Stimulated activated effector memory CD8-positive, alpha-beta T cell treated with anti-CD3 and anti-CD28 coated beads, Interleukin-12 subunit alpha, Interleukin-12 subunit beta, amount 100 ng/mL, for 72 hours (primary cell): ENCODE measurements at regions not wholly inside any gene's neighbourhood (a gene's known extent, or its start where the extent isn't known, plus 50 kb on each side); places are given as distances from the start of the nearest gene placed in this dataset.

Experiments
- ATAC-seq: fragments of 150-1000 bp; cut with Tn5 transposase; 2 replicates; pipeline ENCODE4 v1.10.0; 2021
- DNase-seq, 2 donors: peaks; one replicate each; pipeline ENCODE4 v3.0.0; 2021 to 2022; ENCODE audit warnings: low spot score in 2 of 2
- H3K27ac Mint-ChIP-seq: one replicate; pipeline ENCODE4 v1.8.0; 2022; ENCODE audit warnings: mild to moderate bottlenecking, mixed read lengths
- H3K36me3 Mint-ChIP-seq: one replicate; pipeline ENCODE4 v1.8.0; 2022; ENCODE audit warnings: mild to moderate bottlenecking, mixed read lengths
- H3K4me1 Mint-ChIP-seq: one replicate; pipeline ENCODE4 v1.8.0; 2022; ENCODE audit warnings: mixed read lengths
- H3K4me3 Mint-ChIP-seq: one replicate; pipeline ENCODE4 v1.8.0; 2022; ENCODE audit warnings: mild to moderate bottlenecking, mixed read lengths
- H3K9me3 Mint-ChIP-seq: one replicate; pipeline ENCODE4 v1.8.0; 2022; ENCODE audit warnings: mixed read lengths

DNA sequence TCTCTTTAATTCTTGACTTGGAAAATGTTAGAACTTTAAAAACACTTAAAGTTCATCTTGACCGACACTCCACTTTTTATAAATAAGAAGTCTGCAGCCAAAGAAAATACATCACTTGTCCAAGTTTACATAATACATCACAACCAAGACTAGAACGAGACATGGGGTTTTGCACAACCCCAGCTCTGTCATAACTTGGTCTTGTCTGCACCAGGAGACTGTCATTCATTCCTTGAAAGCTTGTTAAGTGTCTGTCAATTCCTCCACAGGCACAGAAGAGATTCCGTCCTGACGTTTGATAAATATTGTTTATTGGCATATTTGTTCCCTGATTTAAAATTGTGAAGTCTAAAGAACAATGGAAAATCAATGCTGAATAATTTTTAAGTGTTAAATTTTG lies 139.5 kb upstream of the SETBP1 start:
- ATAC-seq (no peak), DNase-seq (no peak)
- H3K4me3 Mint-ChIP-seq = no peak overlapping the region
- H3K36me3 Mint-ChIP-seq = no peaks in the 10 kb centered on the region
- H3K9me3 Mint-ChIP-seq = no peaks in the 10 kb centered on the region
- no peak overlapping the region for H3K27ac Mint-ChIP-seq
- H3K4me1 Mint-ChIP-seq = no peaks in the 10 kb centered on the region

GRCh38 chr18:44541781-44542180 lies 138.9 kb upstream of the SETBP1 start:
- DNase-seq (no peak), ATAC-seq (no peak)

DNA sequence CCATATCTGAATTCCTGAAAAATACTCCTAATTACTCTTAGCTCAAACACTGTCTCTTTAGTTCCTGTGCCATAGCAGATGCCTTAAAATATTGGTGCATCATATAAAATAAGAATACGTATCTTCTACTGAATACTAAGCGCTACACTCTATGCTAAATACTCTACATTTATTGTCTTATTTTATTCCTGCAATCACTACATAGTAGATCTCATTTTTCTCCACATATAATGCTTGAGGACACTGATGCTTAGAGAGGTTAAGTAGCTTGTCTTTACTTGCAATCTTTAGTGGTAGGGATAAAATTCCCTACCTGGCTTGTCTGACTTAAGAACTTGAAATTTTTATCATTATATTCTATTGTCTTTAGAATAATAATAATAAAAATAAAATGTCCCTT lies 137.3 kb upstream of the SETBP1 start:
- Mint-ChIP-seq H3K36me3 (no peaks in the 10 kb centered on the region), H3K27ac (no peak overlapping the region), H3K4me1 (no peaks in the 10 kb centered on the region), H3K4me3 (no peak overlapping the region), H3K9me3 (no peaks in the 10 kb centered on the region)
- no peak for DNase-seq
- ATAC-seq = no peak

More at GRCh38 chr18:44541781-44542180, 138.9 kb upstream of the SETBP1 start:
- Mint-ChIP-seq H3K27ac (no peak overlapping the region), H3K36me3 (no peaks in the 10 kb centered on the region), H3K4me3 (no peak overlapping the region), H3K4me1 (no peaks in the 10 kb centered on the region), H3K9me3 (no peaks in the 10 kb centered on the region)

- no peaks in the 10 kb centered on the region for H3K36me3 Mint-ChIP-seq
- H3K4me1 Mint-ChIP-seq = peaks cover 10% of the 10 kb centered on the region
These were observed 135.2 kb upstream of the SETBP1 start for GRCh38 chr18:44545359-44545985.

GRCh38 chr18:44546954-44547353 lies 133.7 kb upstream of the SETBP1 start:
- Mint-ChIP-seq H3K9me3 (no peaks in the 10 kb centered on the region), H3K4me3 (no peak overlapping the region), H3K4me1 (peaks cover 10% of the 10 kb centered on the region), H3K36me3 (no peaks in the 10 kb centered on the region), H3K27ac (no peak overlapping the region)
- ATAC-seq (no peak), DNase-seq (no peak)

More at GRCh38 chr18:44545359-44545985, 135.2 kb upstream of the SETBP1 start:
- DNase-seq = no peak
- Mint-ChIP-seq H3K27ac (no peak overlapping the region), H3K9me3 (no peaks in the 10 kb centered on the region), H3K4me3 (no peak overlapping the region)
- ATAC-seq = peak; percentile 34

DNA sequence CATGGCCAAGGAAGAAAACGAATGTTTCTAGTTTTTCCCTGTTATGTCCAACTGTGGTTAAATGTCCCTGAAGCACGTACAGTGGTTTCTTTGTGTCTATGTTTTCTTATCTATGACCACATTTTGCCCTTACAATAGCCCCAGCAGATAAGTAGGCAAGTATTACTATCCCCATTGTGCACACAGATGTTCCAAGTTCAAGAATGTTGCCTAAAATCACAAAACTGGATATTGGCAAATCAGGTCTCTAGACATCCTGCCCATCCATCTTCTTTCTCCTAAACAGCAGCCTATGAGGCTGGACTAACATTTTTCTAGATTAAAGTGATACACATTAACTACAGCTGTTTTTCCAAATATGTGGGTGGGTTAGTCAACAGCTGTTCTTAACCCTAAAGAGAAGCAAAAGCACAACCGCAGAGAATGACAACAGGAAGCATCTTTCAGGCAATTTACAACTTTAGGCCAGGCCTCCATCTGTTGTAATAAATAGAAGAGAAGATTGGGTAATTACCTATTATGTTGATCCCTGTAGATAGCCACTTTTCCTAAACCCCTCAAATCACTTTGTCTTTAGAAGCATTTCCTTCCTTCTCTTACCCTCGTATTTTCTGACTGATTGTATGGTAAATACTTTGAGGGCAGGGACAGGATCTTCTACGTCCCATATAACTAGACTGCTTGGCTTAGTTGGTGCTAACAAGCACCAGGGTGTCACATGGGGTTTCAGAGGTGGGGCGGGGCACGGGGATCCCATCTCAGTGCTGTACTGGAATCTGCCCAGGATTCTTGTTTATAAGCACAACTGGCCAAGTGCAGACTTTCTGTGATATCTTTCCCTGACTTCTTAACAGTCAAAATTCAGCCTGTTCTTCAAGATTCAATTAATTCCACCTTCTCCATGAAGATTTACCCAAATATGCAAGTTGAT lies 132.1 kb upstream of the SETBP1 start:
- Mint-ChIP-seq H3K4me1 (peaks cover 10% of the 10 kb centered on the region), H3K9me3 (no peaks in the 10 kb centered on the region), H3K27ac (no peak overlapping the region), H3K36me3 (no peaks in the 10 kb centered on the region), H3K4me3 (no peak overlapping the region)
- ATAC-seq (no peak), DNase-seq (no peak)

DNA sequence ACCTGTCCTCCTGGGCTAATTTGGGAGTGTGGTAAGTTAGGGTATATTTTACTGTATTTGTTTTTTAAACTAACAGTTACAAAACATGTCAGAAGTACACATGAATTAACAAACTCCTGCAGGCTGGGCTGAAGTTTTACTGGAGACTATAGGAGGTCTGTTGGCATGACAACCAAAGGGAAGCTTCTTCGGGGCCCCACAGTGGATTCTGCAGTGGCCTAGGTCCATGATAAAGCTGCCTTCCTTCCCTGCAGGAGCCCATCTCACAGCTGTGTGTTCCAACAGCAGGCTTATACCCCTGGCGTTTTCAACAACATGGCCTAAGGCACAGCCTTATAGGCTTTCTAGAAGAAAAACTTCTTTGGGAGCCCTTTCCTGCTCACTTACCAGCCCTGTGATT lies 128.0 kb upstream of the SETBP1 start:
- no peak for ATAC-seq
- Mint-ChIP-seq H3K36me3 (no peaks in the 10 kb centered on the region), H3K27ac (no peak overlapping the region), H3K9me3 (no peaks in the 10 kb centered on the region), H3K4me3 (no peak overlapping the region), H3K4me1 (peaks cover 10% of the 10 kb centered on the region)
- no peak for DNase-seq

- no peak for ATAC-seq
- Mint-ChIP-seq H3K36me3 (no peaks in the 10 kb centered on the region), H3K4me3 (no peak overlapping the region), H3K27ac (no peak overlapping the region), H3K9me3 (no peaks in the 10 kb centered on the region), H3K4me1 (no peaks in the 10 kb centered on the region)
- DNase-seq = no peak
These were observed 124.4 kb upstream of the SETBP1 start for GRCh38 chr18:44556296-44556695.

GRCh38 chr18:44557616-44558151 lies 123.0 kb upstream of the SETBP1 start:
- H3K27ac Mint-ChIP-seq = no peak overlapping the region
- no peak for DNase-seq
- no peak overlapping the region for H3K4me3 Mint-ChIP-seq
- no peaks in the 10 kb centered on the region for H3K9me3 Mint-ChIP-seq
- H3K36me3 Mint-ChIP-seq = no peaks in the 10 kb centered on the region
- ATAC-seq = no peak
- H3K4me1 Mint-ChIP-seq = no peaks in the 10 kb centered on the region

DNA sequence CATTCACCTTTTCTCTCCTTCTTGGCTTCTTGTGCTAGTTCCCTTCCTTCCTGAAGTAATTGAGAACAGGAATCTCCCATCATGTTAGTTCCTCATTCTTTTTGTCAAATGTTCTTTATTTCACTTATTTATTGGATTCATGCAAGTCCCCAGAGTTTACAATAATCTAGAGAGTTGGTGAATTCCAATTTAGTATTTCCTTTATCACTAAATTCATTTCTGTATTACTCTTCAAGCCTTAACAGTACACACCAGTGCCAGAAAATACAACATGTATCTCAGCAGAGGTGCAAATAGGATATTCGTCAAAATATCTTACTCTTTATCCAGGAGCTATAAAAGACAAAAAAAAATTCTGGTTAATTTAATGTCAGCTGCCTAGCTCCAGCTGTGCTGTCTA lies 121.9 kb upstream of the SETBP1 start:
- no peak overlapping the region for H3K4me3 Mint-ChIP-seq
- no peaks in the 10 kb centered on the region for H3K36me3 Mint-ChIP-seq
- no peaks in the 10 kb centered on the region for H3K4me1 Mint-ChIP-seq
- no peaks in the 10 kb centered on the region for H3K9me3 Mint-ChIP-seq
- H3K27ac Mint-ChIP-seq = no peak overlapping the region
- DNase-seq (no peak), ATAC-seq (no peak)

DNA sequence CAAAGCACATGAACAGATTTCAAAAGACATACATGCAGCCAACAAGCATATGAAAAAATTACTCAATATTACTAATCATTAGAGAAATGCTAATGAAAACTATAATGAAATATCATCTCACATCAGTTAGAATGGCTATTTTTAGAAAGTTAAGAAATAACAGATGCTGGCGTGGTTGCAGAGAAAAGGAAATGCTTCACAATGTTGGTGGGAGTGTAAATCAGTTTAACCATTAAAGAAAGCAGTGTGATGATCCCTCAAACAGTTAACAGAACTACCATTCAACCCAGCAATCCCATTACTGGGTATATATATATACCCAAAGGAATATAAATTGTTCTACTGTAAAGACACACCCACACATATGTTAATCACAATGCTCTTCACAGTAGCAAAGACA lies 117.7 kb upstream of the SETBP1 start:
- Mint-ChIP-seq H3K9me3 (no peaks in the 10 kb centered on the region), H3K27ac (no peak overlapping the region), H3K4me3 (no peak overlapping the region), H3K36me3 (no peaks in the 10 kb centered on the region), H3K4me1 (no peaks in the 10 kb centered on the region)
- DNase-seq (no peak), ATAC-seq (no peak)

- Mint-ChIP-seq H3K4me1 (no peaks in the 10 kb centered on the region), H3K36me3 (no peaks in the 10 kb centered on the region), H3K9me3 (no peaks in the 10 kb centered on the region), H3K4me3 (no peak overlapping the region), H3K27ac (no peak overlapping the region)
- DNase-seq = no peak
- ATAC-seq = no peak
These were observed 115.8 kb upstream of the SETBP1 start for GRCh38 chr18:44564922-44565321.

GRCh38 chr18:44568342-44568741 lies 112.3 kb upstream of the SETBP1 start:
- Mint-ChIP-seq H3K27ac (no peak overlapping the region), H3K4me1 (no peaks in the 10 kb centered on the region), H3K36me3 (no peaks in the 10 kb centered on the region), H3K4me3 (no peak overlapping the region), H3K9me3 (no peaks in the 10 kb centered on the region)
- DNase-seq (no peak), ATAC-seq (no peak)

DNA sequence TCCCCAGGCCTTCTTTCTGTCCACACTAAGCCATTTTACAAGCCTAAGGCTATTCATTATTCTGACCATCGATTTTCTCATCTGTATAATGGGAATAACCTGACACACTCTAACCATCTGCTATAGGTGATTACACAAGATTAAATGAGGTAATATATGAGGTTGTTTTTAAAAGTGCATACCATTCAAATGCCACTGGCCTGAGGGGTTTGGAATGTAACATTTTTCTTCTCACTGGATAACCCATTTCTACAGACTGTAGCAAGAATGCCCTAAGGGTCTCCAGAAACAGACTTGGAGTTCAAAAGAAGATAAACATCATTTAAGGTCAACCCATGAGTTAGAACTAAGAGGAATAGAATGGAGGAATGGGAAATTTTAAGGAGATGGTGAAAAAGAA lies 111.7 kb upstream of the SETBP1 start:
- Mint-ChIP-seq H3K27ac (no peak overlapping the region), H3K36me3 (no peaks in the 10 kb centered on the region), H3K9me3 (no peaks in the 10 kb centered on the region), H3K4me1 (no peaks in the 10 kb centered on the region), H3K4me3 (no peak overlapping the region)
- DNase-seq (no peak), ATAC-seq (no peak)

DNA sequence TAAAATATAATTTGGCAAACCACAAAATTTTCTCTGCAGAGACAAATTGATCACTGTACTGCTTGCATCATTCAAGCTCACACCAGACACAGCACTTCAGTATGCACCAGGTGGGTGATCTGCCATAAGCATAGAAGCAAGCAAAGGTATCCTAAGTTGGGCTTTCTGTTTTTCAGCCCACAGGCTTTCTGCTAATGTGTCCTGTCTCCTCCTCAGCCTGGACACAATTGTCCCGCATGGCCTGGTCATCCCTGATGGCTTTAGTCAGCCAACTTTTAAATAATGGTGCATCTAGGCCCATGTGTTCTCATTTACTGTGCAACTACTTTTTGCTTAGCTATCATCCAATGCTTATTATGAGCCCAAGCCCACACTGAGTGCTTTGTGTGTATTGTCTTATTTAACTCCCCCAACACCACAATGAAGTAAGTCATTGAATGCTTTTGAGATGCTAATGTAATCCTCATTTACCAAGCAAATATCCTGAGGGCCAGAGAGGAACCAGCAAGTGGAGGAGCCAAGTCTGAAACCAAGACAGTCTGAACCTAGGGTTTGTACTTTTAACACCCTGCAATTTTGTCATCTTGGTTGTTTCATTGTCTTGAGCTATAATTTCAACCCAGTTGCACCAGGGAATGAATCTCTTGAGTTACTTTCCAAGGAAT lies 111.2 kb upstream of the SETBP1 start:
- Mint-ChIP-seq H3K4me3 (no peak overlapping the region), H3K36me3 (no peaks in the 10 kb centered on the region), H3K9me3 (no peaks in the 10 kb centered on the region), H3K4me1 (no peaks in the 10 kb centered on the region), H3K27ac (no peak overlapping the region)
- ATAC-seq (no peak), DNase-seq (no peak)
